ENCODE measurements at regions not wholly inside any gene's neighbourhood (a gene's known extent, or its start where the extent isn't known, plus 50 kb on each side); places are given as distances from the start of the nearest gene placed in this dataset.
"Not testable (repeated sequence)": the region's sequence is repeated elsewhere in the genome, so short reads cannot be mapped to it uniquely, and the experiment has no call there.

DNA sequence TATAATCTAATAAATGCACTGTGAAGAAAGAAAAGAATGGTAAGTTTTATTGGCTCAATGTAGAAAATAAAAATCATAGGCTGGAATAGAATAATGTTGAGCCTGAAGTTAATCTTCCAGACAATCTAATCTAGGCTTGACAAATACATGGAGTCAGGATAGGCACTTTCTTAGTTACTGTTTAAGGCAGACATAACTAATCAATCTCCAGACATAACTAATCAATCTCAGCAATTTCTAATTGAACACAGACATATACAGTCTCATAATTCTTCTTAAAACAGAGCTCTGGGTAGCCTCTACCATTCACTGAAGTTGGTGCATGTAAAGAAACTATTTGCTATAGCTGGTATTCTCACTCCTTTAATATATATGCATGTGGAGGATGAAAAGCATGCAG, 150.1 kb upstream of the CTAGE1 start:
- no peak for DNase-seq (ENCODE audit: low spot score)

DNA sequence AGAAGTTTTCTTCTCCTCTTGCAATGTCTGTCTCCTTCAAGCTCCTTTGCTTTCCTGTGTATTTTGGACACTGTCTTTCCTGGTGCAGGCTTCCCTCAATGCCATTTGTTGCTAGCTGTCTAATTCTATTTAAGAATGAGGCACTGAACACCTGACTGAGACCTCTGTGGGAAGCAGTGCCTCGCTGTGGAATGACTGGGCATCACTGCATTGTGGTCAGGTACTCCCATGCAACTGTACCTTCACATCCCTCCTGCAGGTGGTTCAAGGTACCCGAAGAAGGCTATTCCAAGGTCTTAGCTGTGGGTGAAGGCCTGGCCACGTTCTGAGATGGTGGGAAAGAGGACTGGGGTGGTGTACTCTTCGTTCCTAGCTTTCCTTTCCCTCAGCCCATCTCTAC, 152.8 kb upstream of the CTAGE1 start:
- DNase-seq (ENCODE audit: low spot score) = no peak

DNA sequence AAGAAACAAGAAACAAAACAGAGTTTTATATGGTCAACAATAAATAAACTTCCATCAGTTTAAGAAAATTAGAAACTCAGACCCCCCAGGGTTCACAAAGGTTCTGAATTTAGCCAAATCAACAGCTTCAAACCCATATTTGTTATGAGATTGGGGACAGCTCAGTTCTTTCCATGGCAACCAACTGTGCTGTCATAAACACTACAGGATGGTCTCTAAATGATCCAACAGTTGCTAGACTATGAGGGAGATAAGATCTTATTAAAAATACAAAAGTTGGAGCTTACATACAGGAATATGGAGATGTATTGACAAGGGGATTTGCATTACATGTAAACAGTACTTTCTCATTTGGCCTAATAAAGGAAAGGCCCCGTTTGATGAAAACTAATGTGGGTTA, 154.6 kb upstream of the CTAGE1 start:
- no peak for DNase-seq (ENCODE audit: low spot score)

DNA sequence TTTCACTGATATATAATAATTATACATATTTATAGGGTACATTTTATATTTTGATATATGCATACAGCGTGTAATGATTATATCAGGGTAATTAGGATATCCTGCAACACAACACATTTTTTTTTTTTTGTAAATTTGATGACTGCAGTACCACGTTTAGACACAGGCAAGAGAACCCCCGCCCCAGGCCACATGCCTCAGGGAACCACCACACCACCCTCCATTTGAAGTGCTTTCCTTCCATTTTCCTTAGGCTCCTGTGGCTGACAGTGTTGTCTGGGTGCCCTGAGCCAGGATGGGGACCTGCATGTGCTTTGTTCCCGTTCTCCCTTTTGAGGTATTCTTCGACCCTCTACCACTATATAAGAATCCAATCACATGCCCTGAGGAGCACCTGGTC, 161.6 kb upstream of the CTAGE1 start:
- no peak for DNase-seq (ENCODE audit: low spot score)

DNA sequence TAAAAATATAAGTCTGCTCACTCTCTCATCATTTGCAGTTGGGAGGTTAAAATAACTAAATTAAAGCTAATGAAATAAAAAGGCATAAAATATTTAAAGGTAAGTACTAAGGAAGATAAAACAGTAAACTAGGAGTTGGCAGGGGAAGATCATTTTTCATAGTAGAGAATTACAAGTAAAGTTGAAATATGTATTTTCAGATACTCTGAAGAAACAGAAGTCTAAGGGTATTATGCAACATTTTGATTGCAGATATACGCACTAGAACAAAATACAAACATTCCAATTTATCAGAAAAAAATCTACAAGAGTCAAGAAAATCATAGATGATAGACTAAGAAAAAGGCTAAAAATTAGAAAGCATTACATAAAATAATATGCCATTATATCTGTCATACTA, 167.6 kb upstream of the CTAGE1 start:
- DNase-seq (ENCODE audit: low spot score) = no peak

DNA sequence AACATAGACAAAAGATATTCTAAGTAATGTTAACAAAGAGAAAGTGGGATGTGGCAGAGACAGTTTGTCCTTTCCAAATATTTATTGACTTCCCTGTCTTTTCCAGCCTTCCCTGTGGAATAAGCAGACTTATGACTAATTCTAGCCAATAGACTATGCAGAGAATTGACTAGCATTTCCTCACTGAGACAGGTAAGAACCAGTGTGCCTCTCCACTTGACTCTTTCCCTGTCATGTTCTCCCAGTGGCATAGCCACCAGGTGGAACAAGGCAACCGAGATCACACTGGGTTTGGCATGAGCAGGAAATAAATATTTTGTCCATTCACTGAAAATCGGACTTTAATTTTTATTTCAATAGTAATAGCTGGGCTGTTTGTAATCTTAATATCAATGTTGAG, 168.1 kb upstream of the CTAGE1 start:
- no peak for DNase-seq (ENCODE audit: low spot score)

DNA sequence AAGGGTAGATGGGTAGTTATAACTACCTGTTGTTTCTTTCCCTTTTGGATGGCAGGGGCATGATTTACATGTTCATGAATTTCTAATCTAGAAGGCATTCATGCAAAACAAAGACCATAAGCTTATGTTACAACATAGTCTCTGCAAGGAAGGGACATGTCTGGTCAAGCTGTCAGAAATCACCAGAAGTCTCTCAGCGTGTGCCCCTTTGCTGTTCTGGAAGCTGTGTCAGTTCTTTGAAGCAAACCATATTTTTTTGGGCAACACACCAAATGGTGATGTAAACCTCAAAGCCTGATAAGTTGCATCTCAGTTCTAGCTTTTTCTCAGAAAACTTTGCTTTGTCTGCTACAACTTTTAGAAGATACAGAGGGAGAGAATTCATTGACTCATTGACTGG, 173.5 kb upstream of the CTAGE1 start:
- no peak for DNase-seq (ENCODE audit: low spot score)

DNA sequence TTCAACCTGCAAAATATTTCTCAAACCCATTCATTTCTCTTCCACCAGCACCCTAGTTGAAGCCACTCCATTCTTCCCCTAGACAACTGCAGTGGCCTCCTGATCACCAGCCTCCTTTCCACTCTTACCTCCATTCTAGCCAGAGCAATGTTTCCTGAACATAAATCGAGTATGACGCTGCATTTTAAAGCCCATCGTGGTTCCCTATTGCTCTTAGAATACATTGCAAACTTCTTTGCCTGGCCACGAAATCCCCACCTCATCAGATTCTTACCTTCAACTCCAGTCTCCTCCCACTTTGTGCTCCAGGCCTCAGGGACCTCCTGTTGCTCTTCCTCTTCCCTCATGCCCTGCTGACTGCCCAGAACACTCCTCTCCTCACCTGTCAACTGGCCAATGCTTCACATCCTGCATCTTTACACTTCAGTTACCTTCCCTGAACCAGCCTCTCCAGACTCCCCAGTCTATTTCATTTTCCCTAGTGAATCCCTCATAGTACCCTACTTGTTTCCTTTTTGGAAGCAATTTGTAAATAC, 176.5 kb upstream of the CTAGE1 start:
- DNase-seq (ENCODE audit: low spot score) = no peak

DNA sequence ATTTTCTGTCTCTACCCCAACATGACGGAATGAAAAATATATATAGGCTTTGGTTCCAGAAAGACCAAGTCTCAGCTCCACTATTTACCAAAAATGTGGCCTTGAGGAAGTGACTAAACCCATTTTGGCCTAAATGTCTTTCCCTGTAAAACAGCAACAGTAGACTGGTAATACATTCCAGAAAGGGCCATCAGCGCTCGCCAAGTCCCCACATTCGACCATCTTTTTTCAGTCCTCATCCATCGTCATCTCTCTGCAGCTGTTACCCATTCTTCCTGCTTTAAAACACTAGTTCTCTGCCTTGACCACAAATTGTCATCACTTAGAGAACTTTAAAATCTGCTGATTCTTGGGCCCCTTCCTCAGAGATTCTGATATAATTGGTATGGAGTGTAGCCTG, 183.8 kb upstream of the CTAGE1 start:
- no peak for DNase-seq (ENCODE audit: low spot score)

DNA sequence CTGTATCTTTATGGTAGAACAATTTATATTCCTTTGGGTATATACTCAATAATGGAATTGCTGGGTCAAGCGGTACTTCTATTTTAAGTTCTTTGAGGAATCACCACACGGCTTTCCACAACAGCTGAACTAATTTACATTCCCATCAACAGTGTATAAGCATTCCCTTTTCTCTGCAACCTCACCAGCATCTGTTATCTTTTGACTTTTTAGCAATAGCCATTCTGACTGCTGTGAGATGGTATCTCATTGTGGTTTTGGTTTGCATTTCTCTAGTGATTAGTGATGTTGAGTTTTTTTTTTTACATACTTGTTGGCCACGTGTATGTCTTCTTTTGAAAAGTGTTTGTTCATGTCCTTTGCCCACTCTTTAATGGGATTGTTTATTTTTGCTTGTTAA, 184.7 kb upstream of the CTAGE1 start:
- DNase-seq (ENCODE audit: low spot score) = not testable (repeated sequence)

DNA sequence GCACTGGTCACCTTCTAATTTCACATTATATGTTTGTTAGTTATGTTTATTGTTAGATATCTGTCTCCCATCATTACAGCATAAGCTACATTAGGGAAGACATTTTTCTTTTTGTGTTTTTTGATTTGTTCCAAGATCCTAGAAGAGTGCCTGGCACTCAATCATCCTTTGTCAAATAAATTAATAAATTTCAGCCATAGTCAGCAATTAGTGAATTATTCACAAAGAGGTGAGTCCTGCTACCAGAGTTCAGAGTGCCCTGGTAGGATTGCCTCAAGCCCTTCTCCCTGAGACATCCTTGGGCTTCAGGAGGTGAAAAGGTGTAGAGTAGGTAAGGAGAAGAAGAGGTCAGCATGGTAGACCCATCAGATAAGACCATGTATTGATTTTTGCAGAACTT, 186.2 kb upstream of the CTAGE1 start:
- DNase-seq (ENCODE audit: low spot score) = no peak

DNA sequence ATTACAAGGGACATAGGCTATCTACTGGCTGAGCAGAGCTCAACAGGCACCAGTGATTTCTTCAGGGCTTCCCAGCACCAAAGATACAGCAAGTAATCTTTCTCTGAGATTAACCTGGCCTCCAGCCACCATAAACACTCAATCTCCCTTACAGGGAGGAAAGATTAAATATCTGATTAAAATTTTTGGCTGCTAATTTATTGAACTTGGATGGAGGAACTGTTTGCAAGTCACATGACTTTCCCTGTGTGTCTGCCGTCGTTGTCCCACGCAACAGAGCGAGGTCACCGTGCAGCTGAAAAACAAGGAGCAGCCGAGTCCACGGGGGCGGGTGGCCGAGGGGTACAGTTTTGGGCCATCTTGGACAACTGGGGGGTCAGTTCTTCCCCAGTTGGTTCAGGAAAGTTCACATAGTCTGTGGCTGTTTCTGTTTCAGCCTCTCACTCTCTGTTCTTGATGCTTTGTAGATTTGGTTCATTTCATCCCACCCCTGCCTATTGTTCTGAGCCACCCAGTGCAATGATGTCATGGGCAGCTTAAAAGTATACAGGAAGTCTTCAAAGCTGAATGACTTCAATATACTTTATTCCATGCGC, 186.8 kb upstream of the CTAGE1 start:
- DNase-seq (ENCODE audit: low spot score) = no peak

DNA sequence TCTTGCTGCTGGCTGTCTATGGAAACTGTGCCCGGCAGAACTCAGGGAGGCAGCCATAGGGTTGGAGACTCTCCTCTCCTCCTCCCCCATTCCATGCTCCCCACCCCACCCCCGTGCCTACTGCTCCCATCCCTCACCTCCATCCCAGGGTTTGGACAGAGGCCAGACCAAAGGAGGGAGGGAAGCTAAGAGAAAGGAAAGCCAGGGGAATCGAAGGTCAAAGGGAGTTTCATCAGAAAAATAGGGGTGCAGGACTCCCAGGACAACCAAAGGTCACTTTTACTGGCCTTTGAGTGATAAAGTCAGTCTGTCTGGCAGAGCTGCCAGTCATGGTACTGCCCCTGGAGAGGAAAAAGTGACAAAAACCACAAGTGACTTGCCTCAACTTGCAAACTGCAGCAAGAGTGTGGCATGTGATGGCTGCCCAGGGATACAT, 187.3 kb upstream of the CTAGE1 start:
- no peak for DNase-seq (ENCODE audit: low spot score)

DNA sequence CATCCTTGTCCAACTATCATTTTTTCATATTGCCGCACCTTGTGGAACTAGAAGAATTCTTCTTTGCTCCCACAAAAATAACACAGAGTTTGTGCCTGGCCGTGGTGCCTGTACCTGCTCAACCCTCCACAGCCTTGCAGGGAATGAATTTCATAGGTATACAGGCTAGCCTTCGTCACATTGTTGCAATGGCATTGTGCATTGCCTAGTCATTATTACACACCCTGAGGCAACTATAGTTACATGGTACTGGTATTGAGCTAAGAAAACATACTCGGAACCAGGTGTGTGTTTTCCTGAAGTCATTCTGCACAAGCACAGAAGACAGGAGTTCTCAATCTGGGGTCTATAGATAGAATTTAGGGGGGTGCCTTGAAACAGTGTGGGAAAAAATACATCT, 188.0 kb upstream of the CTAGE1 start:
- DNase-seq (ENCODE audit: low spot score) = no peak

DNA sequence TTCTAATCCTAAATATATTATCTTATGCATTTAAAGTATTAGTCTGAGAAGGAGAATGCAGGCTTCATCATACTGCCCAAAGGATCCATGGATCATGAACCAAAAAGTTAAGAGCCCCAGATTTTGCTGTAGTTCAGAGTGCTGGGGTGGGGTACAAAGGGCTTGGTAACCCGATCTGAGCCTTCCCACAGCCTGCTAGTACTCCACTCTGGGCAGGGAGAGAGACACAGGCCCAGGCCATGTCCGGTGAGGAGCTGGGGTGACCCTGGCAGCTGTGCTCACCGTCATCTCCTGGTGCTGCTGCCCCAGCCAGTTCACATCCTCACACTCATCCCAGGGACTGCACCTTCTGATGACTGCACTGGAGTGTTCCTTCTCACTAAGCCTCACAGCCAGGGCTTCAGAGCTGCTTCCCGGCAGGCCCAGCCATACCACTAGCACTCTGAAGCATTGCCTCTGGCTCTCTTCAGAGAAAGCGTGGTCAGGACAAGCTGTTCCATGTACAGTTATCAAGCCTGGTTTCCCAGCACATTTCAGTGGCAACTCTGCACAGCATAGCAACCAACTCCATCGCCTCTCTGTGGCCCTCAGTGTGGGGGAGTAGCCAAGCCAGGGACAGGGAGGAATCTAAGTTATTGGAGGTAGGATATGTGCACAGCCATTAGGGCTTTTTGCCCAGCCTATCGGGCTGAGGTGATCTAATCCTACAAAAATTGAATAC, 189.0 kb upstream of the CTAGE1 start:
- no peak for DNase-seq (ENCODE audit: low spot score)

DNA sequence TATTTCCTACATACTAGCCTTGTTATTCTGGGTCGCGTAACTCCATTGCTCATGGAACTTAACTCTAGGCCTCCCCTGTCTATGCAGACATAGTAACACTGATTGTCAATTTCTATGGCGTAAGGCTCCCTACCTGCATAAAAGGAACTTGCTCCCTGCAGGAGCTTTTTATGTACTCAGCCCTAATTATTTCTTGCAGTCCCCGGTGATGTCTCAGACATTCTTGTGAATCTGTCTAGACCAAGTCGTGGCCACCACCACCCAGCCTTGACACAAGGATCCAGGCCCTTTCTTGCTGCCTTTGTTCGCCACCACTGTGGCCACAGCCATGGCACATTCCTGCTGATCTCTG, 189.5 kb upstream of the CTAGE1 start:
- DNase-seq (ENCODE audit: low spot score) = no peak

DNA sequence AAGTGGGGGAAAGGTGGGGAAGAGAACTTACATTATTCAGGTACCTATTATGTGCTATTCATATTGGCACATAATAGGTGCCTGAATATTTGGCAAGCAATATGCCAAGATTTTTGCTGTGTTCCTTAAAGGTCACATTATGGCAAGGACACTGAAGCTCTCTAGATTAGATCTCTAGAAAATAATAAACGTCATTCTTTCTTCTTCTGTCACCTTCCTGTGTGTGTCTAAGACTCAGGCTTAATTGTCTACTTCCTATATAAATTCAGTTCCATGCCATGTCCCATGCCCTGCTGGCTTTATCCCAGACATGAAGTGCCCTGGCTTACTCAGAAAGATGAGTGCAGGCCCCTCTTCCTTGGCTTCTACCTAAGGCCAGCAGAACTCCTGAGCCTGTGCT, 191.1 kb upstream of the CTAGE1 start:
- DNase-seq (ENCODE audit: low spot score) = no peak

DNA sequence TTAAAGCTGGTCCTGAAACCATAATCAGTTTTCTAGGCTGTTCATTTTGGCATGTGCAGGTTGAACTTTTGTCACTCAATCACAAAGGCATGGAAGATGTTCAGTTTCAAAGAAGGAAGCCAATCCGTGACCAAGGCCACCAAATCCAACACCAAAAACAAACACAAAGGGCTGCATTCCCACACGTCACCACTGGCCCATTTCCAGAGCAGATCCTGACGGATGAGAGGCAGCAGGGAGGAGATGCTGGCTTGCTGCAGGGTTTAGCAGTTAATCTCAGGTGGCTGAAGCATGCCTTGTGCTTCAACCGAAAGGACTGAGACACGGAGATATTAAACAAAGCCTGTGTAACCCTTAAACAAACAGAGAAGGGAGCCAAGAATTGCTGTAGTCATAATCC, 191.9 kb upstream of the CTAGE1 start:
- DNase-seq (ENCODE audit: low spot score) = no peak

DNA sequence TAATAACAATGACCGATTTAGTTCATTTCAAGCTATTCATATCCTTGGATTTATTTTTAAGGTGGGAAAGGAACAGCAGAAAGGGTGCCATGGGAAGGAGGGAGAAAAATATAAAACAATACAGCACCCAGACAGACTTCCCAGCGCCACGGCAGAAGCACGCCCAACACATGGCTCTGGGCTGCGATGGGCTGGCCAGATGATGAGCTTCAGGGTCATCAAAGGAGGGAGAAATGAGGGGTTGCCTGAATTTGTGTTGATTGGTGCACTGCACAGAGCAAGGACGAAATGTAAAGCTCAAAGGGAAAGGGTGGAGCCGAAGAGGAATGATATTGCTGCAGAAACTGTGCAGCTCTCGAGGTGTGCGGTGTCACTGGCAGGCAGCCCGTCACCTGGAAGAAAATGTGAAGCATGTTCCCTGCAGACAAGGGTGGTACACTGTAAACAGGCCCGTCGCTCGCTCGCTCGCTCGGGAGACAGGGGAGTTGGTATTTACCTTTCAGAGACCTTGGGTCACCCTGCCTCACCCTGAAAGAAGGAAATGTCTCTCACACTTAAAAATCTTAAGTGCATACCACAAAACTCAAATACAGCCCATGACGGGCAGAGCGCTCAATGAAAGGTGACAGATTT, 195.5 kb upstream of the CTAGE1 start:
- DNase-seq (ENCODE audit: low spot score) = no peak

DNA sequence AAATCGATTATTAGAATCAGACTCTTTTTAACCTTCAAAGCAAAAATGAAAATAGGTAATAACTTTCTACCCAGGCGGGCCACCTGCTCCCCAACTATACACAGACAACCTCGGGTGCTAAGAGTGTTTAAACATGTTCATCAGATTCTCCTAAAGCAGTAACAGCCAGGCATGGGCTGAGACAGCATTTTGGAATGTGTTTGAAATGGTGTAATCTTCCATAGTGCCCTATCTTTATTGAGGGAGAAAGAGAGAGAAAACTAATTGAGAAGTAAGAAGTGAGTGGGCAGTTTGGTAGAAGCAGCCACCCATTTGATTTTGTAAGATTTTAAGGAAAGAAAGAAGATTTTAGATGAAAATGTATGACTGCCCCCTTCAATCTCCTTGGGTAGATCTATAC, 196.1 kb upstream of the CTAGE1 start:
- DNase-seq (ENCODE audit: low spot score) = no peak

DNA sequence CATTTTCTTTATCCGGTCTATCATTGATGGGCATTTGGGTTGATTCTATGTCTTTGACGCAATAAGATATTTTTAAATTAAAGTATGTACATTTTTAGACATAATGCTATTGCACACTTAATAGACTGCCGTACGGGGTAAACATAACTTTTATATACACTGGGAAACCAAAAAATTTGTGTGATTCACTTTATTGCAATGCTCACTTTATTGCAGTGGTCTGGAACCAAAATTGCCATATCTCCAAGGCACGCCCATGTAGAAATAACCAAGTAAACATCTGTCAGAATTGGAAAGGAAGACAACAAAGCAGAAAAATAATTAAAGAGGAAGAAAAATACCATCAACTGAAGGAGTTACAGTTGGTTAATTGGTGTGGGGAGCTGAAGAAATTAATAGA, 205.8 kb upstream of the CTAGE1 start:
- DNase-seq (ENCODE audit: low spot score) = no peak

DNA sequence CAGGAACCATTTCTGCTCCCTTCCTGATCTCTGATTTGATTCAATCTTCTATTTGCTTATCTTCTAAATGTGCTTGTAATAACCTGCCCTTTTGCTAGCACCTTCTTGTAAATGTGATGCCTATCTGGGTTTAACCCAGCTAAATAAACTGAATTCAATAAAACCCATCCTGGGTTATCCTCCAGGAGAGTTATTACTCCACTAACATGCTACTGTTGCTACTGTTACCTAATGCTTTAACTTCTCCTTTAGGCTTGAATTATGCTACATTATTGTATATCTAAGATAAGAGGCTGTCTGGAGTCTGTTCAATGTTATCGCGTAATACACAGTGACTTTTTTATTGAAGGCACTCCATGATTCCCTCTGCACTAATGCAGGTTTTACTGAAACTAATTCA, 206.5 kb upstream of the CTAGE1 start:
- no peak for DNase-seq (ENCODE audit: low spot score)

DNA sequence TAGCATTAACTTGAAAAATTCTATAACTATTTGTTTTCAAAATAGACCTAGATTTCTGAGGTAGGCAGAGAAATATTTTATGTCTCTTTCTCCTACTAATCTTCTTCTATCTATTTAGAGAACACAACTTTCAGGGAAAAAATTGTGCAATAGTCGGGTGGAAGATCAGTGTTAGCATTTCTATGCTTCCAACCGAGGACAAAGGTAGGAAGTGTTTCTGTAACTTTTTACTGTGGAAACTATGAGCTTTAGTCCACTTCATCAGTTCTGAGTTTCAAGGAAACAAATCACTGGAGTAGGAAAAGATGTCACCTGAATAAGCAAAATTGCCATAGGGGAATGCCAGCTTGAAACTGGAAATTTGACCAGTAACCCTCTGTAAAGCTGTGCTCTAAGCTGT, 207.7 kb upstream of the CTAGE1 start:
- DNase-seq (ENCODE audit: low spot score) = no peak

DNA sequence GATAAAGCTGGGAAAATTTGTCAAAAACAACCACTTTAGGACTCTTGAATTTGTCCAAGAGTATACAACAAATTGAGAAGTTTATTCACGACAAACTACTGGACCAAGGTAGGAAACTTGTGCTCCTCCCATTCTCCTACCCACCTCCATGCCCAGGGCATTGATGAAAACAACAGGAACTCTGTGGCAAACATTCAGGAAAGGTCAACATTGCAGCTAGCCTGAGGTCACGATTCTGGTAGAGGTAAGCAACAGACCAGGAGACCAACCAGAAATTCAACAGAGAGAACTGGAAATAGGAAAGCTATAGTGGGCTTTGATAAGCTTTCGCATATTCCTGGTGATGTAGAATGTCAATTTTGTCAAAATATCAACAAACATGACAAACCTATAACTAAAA, 209.1 kb upstream of the CTAGE1 start:
- DNase-seq (ENCODE audit: low spot score) = no peak

Measured in D341Med (cell line).